GM23248 (cell line): ENCODE measurements at regions not wholly inside any gene's neighbourhood (a gene's known extent, or its start where the extent isn't known, plus 50 kb on each side); places are given as distances from the start of the nearest gene placed in this dataset.

Source experiments
- EZH2 ChIP-seq: fragments of 200-600 bp; sonication (generic); IDR thresholded peaks from 2 replicates; pipeline ENCODE4 v1.6.1; 2018; ENCODE audit warnings: antibody characterized with exemption, mild to moderate bottlenecking; ENCODE audit not compliant: insufficient read depth, poor library complexity, severe bottlenecking
- EZH2phosphoT487 ChIP-seq: fragments of 200-600 bp; sonication (generic); IDR thresholded peaks from 2 replicates; pipeline ENCODE4 v1.6.1; 2018; ENCODE audit warnings: antibody characterized with exemption, moderate library complexity, mild to moderate bottlenecking, low read depth; ENCODE audit not compliant: insufficient read depth

DNA sequence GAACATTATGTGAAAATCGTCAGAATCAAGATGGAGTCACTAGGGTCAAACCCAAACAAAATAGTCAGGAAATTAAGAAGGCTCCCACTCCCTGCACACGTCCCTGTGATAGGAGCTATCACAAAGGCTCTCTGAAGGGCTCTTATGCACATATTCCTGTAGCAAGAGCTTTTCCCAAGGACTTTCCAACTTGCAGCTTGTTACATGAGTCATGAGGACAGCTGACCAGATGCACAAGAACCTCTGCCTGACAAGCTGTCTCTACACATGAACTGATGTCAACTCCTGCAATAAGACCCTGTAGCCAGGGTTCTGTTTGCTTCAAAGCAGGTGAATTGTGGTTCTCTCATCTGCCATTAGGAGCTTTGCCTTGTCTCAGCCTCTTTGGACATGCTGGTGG, 122.4 kb downstream of the OLFM1 start:
- TF ChIP-seq EZH2phosphoT487 (no peak), EZH2 (no peak)
